ENCODE measurements at regions not wholly inside any gene's neighbourhood (a gene's known extent, or its start where the extent isn't known, plus 50 kb on each side); places are given as distances from the start of the nearest gene placed in this dataset.

GRCh38 chr5:57009811-57010210, 57.9 kb upstream of the MIER3 start:
- H3K27me3 Mint-ChIP-seq (ENCODE audit: insufficient read depth, unreplicated experiment), result no peaks in the 10 kb centered on the region
- H3K9me3 Mint-ChIP-seq (ENCODE audit: unreplicated experiment), result no peaks in the 10 kb centered on the region
- H3K36me3 Mint-ChIP-seq (ENCODE audit: insufficient read depth, unreplicated experiment), result no peaks in the 10 kb centered on the region
- H3K27ac Mint-ChIP-seq (ENCODE audit: low read depth, unreplicated experiment), result no peak overlapping the region
- peaks cover 3% of the 10 kb centered on the region for H3K4me1 Mint-ChIP-seq (ENCODE audit: insufficient read depth, unreplicated experiment)
- TF ChIP-seq CTCF (IDR thresholded peaks at IDR 0.05; ENCODE audit: unreplicated experiment), result no peak
- intact Hi-C loops (cut with micrococcal nuclease), result no loop called here
- BruUV-seq (replicated peaks), result no TSS peak
- POLR2A ChIA-PET, result interaction anchor here (0.6 to 1.0 kb wide), 2 partner anchors 10 to 59 kb away, joined by 3 to 4 read pairs; no protein-coding TSS in a partner anchor
- CTCF ChIA-PET, result no interaction called here
- no peak overlapping the region for H3K4me3 Mint-ChIP-seq (ENCODE audit: unreplicated experiment)
- no peak for DNase-seq (ENCODE audit: unreplicated experiment)

- no peak for TF ChIP-seq CTCF (IDR thresholded peaks at IDR 0.05; ENCODE audit: unreplicated experiment)
- ChIA-PET CTCF (no interaction called here), POLR2A (no interaction called here)
- intact Hi-C loops (cut with micrococcal nuclease), result no loop called here
- BruUV-seq (replicated peaks), result no TSS peak
- Mint-ChIP-seq H3K36me3 (ENCODE audit: insufficient read depth, unreplicated experiment) (no peaks in the 10 kb centered on the region), H3K4me1 (ENCODE audit: insufficient read depth, unreplicated experiment) (no peaks in the 10 kb centered on the region), H3K4me3 (ENCODE audit: unreplicated experiment) (no peak overlapping the region), H3K9me3 (ENCODE audit: unreplicated experiment) (no peaks in the 10 kb centered on the region), H3K27ac (ENCODE audit: low read depth, unreplicated experiment) (no peak overlapping the region), H3K27me3 (ENCODE audit: insufficient read depth, unreplicated experiment) (no peaks in the 10 kb centered on the region)
- no peak for DNase-seq (ENCODE audit: unreplicated experiment)
Observed at GRCh38 chr5:57010786-57011185, 58.9 kb upstream of the MIER3 start.

GRCh38 chr5:57012511-57012910, 60.6 kb upstream of the MIER3 start:
- intact Hi-C loops (cut with micrococcal nuclease), result no loop called here
- TF ChIP-seq CTCF (IDR thresholded peaks at IDR 0.05; ENCODE audit: unreplicated experiment), result no peak
- Mint-ChIP-seq H3K27ac (ENCODE audit: low read depth, unreplicated experiment) (no peak overlapping the region), H3K36me3 (ENCODE audit: insufficient read depth, unreplicated experiment) (no peaks in the 10 kb centered on the region), H3K4me3 (ENCODE audit: unreplicated experiment) (no peak overlapping the region), H3K4me1 (ENCODE audit: insufficient read depth, unreplicated experiment) (no peaks in the 10 kb centered on the region), H3K27me3 (ENCODE audit: insufficient read depth, unreplicated experiment) (no peaks in the 10 kb centered on the region), H3K9me3 (ENCODE audit: unreplicated experiment) (no peaks in the 10 kb centered on the region)
- DNase-seq (ENCODE audit: unreplicated experiment), result no peak
- ChIA-PET POLR2A (no interaction called here), CTCF (interaction anchor here (0.6 to 0.7 kb wide), 2 partner anchors 14 to 120 kb away, joined by 3 read pairs; no protein-coding TSS in a partner anchor)
- BruUV-seq (replicated peaks), result no TSS peak

GRCh38 chr5:57025961-57026360, 74.0 kb upstream of the MIER3 start:
- ChIA-PET POLR2A (interaction anchor here (0.5 kb wide), 1 partner anchor 130 kb away, joined by 5 read pairs; no protein-coding TSS in a partner anchor), CTCF (interaction anchor here (0.7 kb wide), 1 partner anchor 38 kb away, joined by 3 read pairs; no protein-coding TSS in a partner anchor)

More at GRCh38 chr5:57025961-57026360, 74.0 kb upstream of the MIER3 start:
- no peak for TF ChIP-seq CTCF (IDR thresholded peaks at IDR 0.05; ENCODE audit: unreplicated experiment)
- H3K27ac Mint-ChIP-seq (ENCODE audit: low read depth, unreplicated experiment), result no peak overlapping the region
- BruUV-seq (replicated peaks), result no TSS peak
- no peak overlapping the region for H3K4me3 Mint-ChIP-seq (ENCODE audit: unreplicated experiment)
- H3K4me1 Mint-ChIP-seq (ENCODE audit: insufficient read depth, unreplicated experiment), result no peaks in the 10 kb centered on the region
- H3K36me3 Mint-ChIP-seq (ENCODE audit: insufficient read depth, unreplicated experiment), result no peaks in the 10 kb centered on the region
- no peak for DNase-seq (ENCODE audit: unreplicated experiment)
- intact Hi-C loops (cut with micrococcal nuclease), result no loop called here
- no peaks in the 10 kb centered on the region for H3K27me3 Mint-ChIP-seq (ENCODE audit: insufficient read depth, unreplicated experiment)
- H3K9me3 Mint-ChIP-seq (ENCODE audit: unreplicated experiment), result no peaks in the 10 kb centered on the region
